HG02642 (cell line): ENCODE measurements at regions not wholly inside any gene's neighbourhood (a gene's known extent, or its start where the extent isn't known, plus 50 kb on each side); places are given as distances from the start of the nearest gene placed in this dataset.
"Not testable (repeated sequence)": the region's sequence is repeated elsewhere in the genome, so short reads cannot be mapped to it uniquely, and the experiment has no call there.

ENCODE experiments used
- ATAC-seq: cut with Tn5 transposase; IDR thresholded peaks from one replicate; pipeline ENCODE4 v1.9.1; 2021; ENCODE audit warnings: mild to moderate bottlenecking; ENCODE audit not compliant: unreplicated experiment, poor library complexity

DNA sequence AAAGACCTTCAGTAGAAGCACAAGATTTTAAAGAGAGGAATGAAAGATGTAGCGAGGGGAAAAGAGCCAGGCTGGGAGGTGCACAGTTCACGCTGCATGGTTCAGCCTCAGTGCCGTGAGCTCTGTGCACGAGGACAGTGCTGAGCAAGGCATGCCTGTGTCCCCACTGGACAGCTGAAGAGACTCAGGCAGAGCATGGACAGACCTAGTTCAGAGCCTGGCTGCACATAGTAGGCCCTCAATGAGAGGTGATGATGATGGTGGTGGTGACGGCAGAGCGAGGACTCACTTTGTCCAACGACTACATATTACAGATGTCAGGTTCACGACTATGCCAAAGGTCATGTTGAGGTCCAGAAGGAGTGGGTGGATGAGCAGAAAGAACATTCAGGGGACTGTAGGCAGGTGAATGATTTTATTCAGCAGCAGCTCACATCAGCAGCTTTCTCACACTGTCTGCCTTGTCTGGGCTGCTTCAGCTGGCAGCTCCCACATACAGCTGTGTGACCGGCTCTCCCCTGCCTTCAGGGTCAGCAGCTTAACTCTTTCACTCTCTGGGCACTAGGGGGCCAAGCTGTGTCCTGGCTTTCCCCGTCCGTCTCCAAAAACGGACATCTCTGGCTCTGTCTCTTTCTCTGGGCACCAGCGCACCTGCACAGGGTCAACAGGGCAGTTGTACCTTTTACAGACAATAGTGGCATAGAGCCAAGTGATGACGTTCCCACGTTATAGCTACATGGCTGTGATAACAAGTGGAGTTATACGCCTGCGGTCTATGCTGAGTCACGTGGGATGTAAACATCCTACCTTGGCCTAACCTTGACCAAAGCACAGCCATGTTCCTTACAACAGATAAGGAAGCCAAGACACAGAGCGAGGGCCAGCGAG is 83.4 kb upstream of the KCNK12 start:
- ATAC-seq = no peak

DNA sequence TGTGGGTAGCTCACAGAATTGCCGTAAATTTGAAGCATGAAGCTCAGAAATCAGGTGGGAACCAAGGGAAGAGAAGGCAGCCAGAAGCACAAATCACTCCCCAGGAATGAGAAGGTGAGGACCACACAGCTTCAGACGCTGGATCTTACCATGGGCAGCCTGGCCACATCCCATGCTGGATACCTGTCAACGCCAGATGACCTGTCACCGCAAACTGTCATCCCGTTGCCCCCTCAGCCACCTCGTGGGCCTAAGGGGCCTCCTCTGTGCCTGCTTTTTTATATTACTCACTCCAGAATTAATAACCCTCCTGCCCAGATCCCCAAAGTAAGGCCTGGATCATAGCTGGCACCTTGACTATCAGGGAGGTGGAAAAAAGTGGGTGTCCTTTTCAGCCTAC is 82.3 kb upstream of the KCNK12 start:
- ATAC-seq = no peak

GRCh38 chr2:47652061-47652690 is 81.4 kb upstream of the KCNK12 start:
- no peak for ATAC-seq

GRCh38 chr2:47651296-47651695 is 80.5 kb upstream of the KCNK12 start:
- ATAC-seq = no peak

- no peak for ATAC-seq
Observed at GRCh38 chr2:47650001-47650535, 79.3 kb upstream of the KCNK12 start.

DNA sequence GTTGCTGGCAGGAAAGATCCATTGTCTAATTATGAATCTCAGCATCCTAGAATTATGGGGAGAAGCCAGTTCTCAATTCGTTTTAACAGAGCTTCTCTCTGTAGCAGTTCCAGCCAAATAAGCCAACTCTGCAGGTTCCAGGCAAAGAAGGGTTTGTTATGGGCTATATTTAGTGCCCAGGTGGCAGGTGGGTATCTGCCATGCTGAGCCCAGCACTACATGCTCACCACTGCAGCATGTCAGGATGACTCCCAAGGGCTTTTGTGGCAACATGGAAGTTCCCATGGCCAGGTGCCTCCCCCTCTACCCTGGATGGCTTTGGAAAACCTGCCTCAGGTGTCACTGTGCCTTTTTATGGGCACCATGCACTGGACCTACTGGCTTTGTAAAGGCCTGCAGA is 74.5 kb upstream of the KCNK12 start:
- ATAC-seq = no peak

GRCh38 chr2:47644351-47644750 is 73.6 kb upstream of the KCNK12 start:
- no peak for ATAC-seq

DNA sequence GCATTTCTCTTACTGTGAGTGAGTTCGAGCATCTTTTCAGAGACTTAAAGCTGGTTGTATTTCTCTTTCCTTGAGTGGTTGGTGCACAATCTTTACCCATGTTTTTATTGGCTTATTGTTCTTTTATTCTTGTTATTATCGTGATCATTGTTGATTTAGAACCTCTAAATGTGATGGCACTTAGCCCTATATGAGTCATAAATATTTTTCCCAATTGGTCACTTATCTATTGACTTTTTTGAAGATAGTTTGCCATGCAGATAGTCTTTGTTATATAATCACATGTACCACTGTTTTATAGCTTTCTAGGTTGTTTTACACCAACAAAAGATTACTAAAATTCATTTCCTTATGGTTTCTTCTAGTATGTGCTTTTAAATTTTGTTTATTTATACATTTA is 70.6 kb upstream of the KCNK12 start:
- ATAC-seq = no peak

GRCh38 chr2:47640356-47640755 is 69.6 kb upstream of the KCNK12 start:
- ATAC-seq = no peak

GRCh38 chr2:47639467-47639866 is 68.7 kb upstream of the KCNK12 start:
- ATAC-seq = no peak

GRCh38 chr2:47638430-47638829 is 67.6 kb upstream of the KCNK12 start:
- ATAC-seq = no peak

DNA sequence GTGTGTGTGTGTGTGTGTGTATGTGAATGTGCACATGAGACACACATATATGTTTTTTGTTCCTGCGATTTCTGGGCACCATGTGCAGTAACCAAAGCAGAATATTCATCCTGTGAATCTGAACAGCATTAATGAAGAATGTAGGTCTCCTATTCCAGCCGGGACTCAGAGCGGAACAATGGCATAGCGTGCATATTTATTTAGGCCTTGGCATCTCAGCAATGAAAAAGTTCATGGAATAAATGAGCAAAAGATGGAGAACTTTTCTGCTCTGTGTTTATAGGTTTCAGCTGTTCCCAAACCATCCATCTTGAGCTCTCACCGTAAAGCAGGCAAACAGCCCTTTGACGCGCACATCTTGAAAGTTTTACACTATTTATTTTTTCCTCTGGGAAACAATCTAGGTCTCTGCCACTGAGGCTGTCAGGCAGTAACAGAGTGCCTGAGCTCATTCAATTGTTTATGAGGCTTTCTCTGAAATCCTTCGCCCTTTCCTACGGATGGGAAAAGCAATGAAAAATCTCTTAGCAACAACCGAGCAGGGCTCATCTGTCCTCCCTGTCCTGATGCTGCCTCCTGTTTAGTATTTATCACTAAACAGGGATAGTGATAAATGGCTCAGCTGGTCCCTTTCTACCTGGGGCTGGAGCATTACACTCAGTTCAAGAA is 65.9 kb upstream of the KCNK12 start:
- ATAC-seq = no peak

- ATAC-seq = no peak
Observed at GRCh38 chr2:47636176-47636575, 65.4 kb upstream of the KCNK12 start.

DNA sequence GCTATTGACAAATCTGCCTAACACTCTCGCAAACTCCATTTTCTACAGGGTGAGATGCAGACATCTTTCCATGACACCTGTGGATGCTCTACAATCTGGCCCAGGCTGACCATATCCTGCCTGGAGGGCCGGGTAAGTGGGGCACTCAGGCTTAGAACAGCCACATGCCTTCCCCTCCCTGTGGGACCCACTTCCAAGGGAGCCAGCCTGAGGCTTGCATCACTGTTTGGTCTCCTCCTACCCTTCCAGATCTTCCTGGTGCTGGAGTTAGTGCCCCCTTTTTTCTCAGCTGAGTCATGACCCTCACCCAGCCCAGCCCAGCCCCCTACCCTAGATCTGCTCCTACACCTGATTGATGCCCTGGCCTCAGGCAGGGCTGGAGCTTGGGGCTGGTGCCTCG is 62.0 kb upstream of the KCNK12 start:
- ATAC-seq = no peak

- no peak for ATAC-seq
Observed at GRCh38 chr2:47631792-47632398, 61.1 kb upstream of the KCNK12 start.

- no peak for ATAC-seq
Observed at GRCh38 chr2:47631306-47631705, 60.5 kb upstream of the KCNK12 start.

GRCh38 chr2:47629501-47630460 is 59.0 kb upstream of the KCNK12 start:
- ATAC-seq = no peak

DNA sequence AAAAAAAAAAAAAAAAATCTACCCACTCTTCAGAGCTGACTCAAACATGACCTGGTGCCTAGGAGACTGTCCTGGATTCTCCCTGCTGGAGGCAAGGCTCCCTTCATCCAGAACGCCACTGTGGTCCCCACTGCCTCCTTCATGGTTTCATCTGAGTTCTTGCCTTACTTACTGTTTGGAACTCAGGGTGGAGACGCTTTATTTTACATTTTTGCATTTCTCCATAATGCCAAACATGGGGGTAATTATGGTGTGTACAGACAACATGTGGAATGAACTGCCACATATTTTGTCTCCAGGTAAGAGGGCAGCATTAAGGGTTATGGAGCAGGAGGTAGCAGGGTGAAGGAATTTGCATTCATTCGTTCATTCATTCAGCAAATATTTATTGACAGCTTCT is 58.1 kb upstream of the KCNK12 start:
- no peak for ATAC-seq

DNA sequence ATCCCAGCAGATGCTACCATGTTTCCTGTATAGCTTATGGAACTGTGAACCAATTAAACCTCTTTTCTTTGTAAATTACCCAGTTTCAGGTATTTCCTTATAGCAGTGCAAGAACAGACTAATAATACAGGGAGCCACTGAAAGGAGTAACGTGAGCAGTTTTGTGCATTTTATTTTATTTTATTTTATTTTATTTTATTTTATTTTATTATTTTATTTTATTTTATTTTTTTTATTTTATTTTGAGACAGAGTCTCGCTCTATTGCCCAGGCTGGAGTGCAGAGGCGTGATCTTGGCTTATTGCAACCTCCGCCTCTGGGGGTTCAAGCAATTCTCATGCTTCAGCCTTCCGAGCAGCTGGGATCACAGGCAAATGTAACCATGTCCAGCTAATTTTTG is 55.9 kb upstream of the KCNK12 start:
- no peak for ATAC-seq

GRCh38 chr2:47623140-47623539 is 52.4 kb upstream of the KCNK12 start:
- ATAC-seq = not testable (repeated sequence)
